HG03571 (cell line): ENCODE measurements at regions not wholly inside any gene's neighbourhood (a gene's known extent, or its start where the extent isn't known, plus 50 kb on each side); places are given as distances from the start of the nearest gene placed in this dataset.

Experiments
- ATAC-seq: cut with Tn5 transposase; IDR thresholded peaks from one replicate; pipeline ENCODE4 v1.9.1; 2021; ENCODE audit not compliant: unreplicated experiment

GRCh38 chr12:58131986-58132755 is 190.8 kb downstream of the ATP23 start:
- no peak for ATAC-seq

GRCh38 chr12:58138424-58138823 is 197.1 kb downstream of the ATP23 start:
- ATAC-seq: no peak

GRCh38 chr12:58139894-58140293 is 198.5 kb downstream of the ATP23 start:
- no peak for ATAC-seq

GRCh38 chr12:58140395-58140794 is 199.0 kb downstream of the ATP23 start:
- no peak for ATAC-seq

- no peak for ATAC-seq
Measured at GRCh38 chr12:58142991-58143390, 201.6 kb downstream of the ATP23 start.

- no peak for ATAC-seq
Measured at GRCh38 chr12:58143498-58143995, 202.2 kb downstream of the ATP23 start.

- ATAC-seq: no peak
Measured at GRCh38 chr12:58148405-58148804, 207.0 kb downstream of the ATP23 start.

GRCh38 chr12:58148976-58149375 is 207.6 kb downstream of the ATP23 start:
- no peak for ATAC-seq

GRCh38 chr12:58154359-58154758 is 213.0 kb downstream of the ATP23 start:
- ATAC-seq: no peak

GRCh38 chr12:58156697-58157096 is 215.3 kb downstream of the ATP23 start:
- no peak for ATAC-seq

- no peak for ATAC-seq
Measured at GRCh38 chr12:58159941-58160340, 218.6 kb downstream of the ATP23 start.

GRCh38 chr12:58161773-58162172 is 220.4 kb downstream of the ATP23 start:
- no peak for ATAC-seq

GRCh38 chr12:58163021-58163420 is 221.7 kb downstream of the ATP23 start:
- no peak for ATAC-seq

GRCh38 chr12:58166643-58167042 is 225.3 kb downstream of the ATP23 start:
- ATAC-seq: no peak

- ATAC-seq: no peak
Measured at GRCh38 chr12:58167622-58168021, 226.3 kb downstream of the ATP23 start.

GRCh38 chr12:58169826-58170225 is 228.5 kb downstream of the ATP23 start:
- ATAC-seq: no peak

GRCh38 chr12:58171914-58172313 is 230.5 kb downstream of the ATP23 start:
- ATAC-seq: no peak

GRCh38 chr12:58172433-58173073 is 231.2 kb downstream of the ATP23 start:
- ATAC-seq: no peak

GRCh38 chr12:58174316-58174715 is 232.9 kb downstream of the ATP23 start:
- ATAC-seq: no peak

- no peak for ATAC-seq
Measured at GRCh38 chr12:58176296-58176869, 235.0 kb downstream of the ATP23 start.

- no peak for ATAC-seq
Measured at GRCh38 chr12:58177366-58177765, 236.0 kb downstream of the ATP23 start.

- ATAC-seq: no peak
Measured at GRCh38 chr12:58184212-58184611, 242.8 kb downstream of the ATP23 start.
